ENCODE measurements at regions not wholly inside any gene's neighbourhood (a gene's known extent, or its start where the extent isn't known, plus 50 kb on each side); places are given as distances from the start of the nearest gene placed in this dataset.
"Not testable (repeated sequence)": the region's sequence is repeated elsewhere in the genome, so short reads cannot be mapped to it uniquely, and the experiment has no call there.

GRCh38 chr15:35206060-35206675 is 121.1 kb upstream of the NANOGP8 start:
- no peak for DNase-seq

GRCh38 chr15:35198197-35198596 is 113.1 kb upstream of the NANOGP8 start:
- DNase-seq = no peak

GRCh38 chr15:35197754-35198153 is 112.7 kb upstream of the NANOGP8 start:
- DNase-seq = no peak

- no peak for DNase-seq
These were observed 112.2 kb upstream of the NANOGP8 start for GRCh38 chr15:35197306-35197705.

GRCh38 chr15:35196273-35196672 is 111.2 kb upstream of the NANOGP8 start:
- no peak for DNase-seq

- no peak for DNase-seq
These were observed 110.6 kb upstream of the NANOGP8 start for GRCh38 chr15:35195649-35196048.

GRCh38 chr15:35195031-35195430 is 109.9 kb upstream of the NANOGP8 start:
- no peak for DNase-seq

GRCh38 chr15:35194296-35194695 is 109.2 kb upstream of the NANOGP8 start:
- no peak for DNase-seq

GRCh38 chr15:35191783-35192182 is 106.7 kb upstream of the NANOGP8 start:
- DNase-seq = no peak

GRCh38 chr15:35186346-35186745 is 101.3 kb upstream of the NANOGP8 start:
- no peak for DNase-seq

GRCh38 chr15:35184646-35185045 is 99.6 kb upstream of the NANOGP8 start:
- DNase-seq = no peak

- peak; percentile 35 for DNase-seq
These were observed 97.9 kb upstream of the NANOGP8 start for GRCh38 chr15:35182841-35183479.

- no peak for DNase-seq
These were observed 96.4 kb upstream of the NANOGP8 start for GRCh38 chr15:35181538-35181937.

- no peak for DNase-seq
These were observed 94.6 kb upstream of the NANOGP8 start for GRCh38 chr15:35179739-35180138.

GRCh38 chr15:35178186-35178585 is 93.1 kb upstream of the NANOGP8 start:
- DNase-seq = not testable (repeated sequence)

- no peak for DNase-seq
These were observed 89.9 kb upstream of the NANOGP8 start for GRCh38 chr15:35174948-35175347.

- no peak for DNase-seq
These were observed 88.5 kb upstream of the NANOGP8 start for GRCh38 chr15:35173444-35174118.

- no peak for DNase-seq
These were observed 85.1 kb upstream of the NANOGP8 start for GRCh38 chr15:35170207-35170606.

- DNase-seq = no peak
These were observed 83.4 kb upstream of the NANOGP8 start for GRCh38 chr15:35168464-35168863.

- DNase-seq = no peak
These were observed 82.6 kb upstream of the NANOGP8 start for GRCh38 chr15:35167675-35168074.

GRCh38 chr15:35166730-35167359 is 81.8 kb upstream of the NANOGP8 start:
- no peak for DNase-seq

GRCh38 chr15:35161694-35162093 is 76.6 kb upstream of the NANOGP8 start:
- DNase-seq = no peak

- DNase-seq = no peak
These were observed 74.1 kb upstream of the NANOGP8 start for GRCh38 chr15:35159170-35159569.

- no peak for DNase-seq
These were observed 66.7 kb upstream of the NANOGP8 start for GRCh38 chr15:35151782-35152181.

All from eye (tissue), 1 donor.